ENCODE measurements at regions not wholly inside any gene's neighbourhood (a gene's known extent, or its start where the extent isn't known, plus 50 kb on each side); places are given as distances from the start of the nearest gene placed in this dataset.

DNA sequence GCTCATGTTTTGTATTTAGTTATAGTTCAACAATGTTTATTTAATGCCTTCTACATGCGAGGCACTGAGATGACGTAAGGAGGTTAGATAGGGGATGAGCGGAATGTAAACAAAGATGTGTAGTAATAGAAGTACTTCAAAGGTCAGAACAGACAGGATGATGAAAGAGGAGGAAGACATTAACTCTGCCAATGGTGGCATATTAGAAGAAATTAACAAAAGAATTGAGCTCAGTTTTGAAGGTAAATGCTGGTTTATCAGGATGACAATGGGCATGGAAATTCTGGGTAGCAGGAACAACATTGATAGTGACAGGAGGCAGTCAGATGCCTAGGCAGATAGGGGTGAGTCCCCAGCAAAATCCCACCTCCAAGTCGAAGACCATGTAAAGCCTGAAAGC, 62.3 kb upstream of the PGRMC2 start:
- TF ChIP-seq, protein P1, sequence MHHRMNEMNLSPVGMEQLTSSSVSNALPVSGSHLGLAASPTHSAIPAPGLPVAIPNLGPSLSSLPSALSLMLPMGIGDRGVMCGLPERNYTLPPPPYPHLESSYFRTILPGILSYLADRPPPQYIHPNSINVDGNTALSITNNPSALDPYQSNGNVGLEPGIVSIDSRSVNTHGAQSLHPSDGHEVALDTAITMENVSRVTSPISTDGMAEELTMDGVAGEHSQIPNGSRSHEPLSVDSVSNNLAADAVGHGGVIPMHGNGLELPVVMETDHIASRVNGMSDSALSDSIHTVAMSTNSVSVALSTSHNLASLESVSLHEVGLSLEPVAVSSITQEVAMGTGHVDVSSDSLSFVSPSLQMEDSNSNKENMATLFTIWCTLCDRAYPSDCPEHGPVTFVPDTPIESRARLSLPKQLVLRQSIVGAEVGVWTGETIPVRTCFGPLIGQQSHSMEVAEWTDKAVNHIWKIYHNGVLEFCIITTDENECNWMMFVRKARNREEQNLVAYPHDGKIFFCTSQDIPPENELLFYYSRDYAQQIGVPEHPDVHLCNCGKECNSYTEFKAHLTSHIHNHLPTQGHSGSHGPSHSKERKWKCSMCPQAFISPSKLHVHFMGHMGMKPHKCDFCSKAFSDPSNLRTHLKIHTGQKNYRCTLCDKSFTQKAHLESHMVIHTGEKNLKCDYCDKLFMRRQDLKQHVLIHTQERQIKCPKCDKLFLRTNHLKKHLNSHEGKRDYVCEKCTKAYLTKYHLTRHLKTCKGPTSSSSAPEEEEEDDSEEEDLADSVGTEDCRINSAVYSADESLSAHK (tag by site-specific recombination; IDR thresholded peaks at IDR 0.05) = no peak
- TF ChIP-seq, protein P2, sequence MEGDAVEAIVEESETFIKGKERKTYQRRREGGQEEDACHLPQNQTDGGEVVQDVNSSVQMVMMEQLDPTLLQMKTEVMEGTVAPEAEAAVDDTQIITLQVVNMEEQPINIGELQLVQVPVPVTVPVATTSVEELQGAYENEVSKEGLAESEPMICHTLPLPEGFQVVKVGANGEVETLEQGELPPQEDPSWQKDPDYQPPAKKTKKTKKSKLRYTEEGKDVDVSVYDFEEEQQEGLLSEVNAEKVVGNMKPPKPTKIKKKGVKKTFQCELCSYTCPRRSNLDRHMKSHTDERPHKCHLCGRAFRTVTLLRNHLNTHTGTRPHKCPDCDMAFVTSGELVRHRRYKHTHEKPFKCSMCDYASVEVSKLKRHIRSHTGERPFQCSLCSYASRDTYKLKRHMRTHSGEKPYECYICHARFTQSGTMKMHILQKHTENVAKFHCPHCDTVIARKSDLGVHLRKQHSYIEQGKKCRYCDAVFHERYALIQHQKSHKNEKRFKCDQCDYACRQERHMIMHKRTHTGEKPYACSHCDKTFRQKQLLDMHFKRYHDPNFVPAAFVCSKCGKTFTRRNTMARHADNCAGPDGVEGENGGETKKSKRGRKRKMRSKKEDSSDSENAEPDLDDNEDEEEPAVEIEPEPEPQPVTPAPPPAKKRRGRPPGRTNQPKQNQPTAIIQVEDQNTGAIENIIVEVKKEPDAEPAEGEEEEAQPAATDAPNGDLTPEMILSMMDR (tag by site-specific recombination; IDR thresholded peaks at IDR 0.05) = no peak

Data from HEK293 (cell line).